ENCODE measurements at regions not wholly inside any gene's neighbourhood (a gene's known extent, or its start where the extent isn't known, plus 50 kb on each side); places are given as distances from the start of the nearest gene placed in this dataset.

DNA sequence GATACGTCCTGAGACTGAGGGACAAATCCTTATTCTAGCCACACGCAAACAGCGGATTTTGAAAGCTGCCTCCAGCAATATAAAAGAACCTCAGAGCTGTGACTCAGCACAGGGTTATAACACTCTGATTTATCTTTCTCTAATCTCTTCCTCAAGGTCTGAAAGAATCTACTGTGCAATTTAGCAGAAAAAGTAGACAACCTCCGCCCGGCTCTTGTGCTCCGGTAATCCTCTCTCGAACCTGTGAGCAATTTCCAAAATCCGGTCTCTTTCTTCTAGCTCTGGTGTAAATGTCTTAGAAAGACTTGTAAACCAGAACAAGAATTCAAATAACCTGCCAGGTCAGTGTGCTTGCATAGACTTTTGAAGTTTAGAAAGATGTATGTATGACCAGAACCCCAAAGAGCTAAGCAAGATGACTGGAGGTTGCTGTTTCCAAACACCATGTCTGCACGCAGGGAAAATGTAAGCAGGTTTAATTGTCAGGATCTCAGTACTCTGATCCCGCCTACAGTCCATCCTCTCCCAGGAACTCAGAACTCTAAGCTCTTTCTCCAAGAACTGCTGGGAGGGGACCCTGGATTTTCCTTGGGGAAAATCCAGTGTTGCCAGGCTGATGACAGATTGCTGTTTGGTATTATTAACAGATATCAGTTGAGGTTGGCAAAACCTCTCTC, 338.1 kb downstream of the RFC3 start:
- TF ChIP-seq, protein P1, sequence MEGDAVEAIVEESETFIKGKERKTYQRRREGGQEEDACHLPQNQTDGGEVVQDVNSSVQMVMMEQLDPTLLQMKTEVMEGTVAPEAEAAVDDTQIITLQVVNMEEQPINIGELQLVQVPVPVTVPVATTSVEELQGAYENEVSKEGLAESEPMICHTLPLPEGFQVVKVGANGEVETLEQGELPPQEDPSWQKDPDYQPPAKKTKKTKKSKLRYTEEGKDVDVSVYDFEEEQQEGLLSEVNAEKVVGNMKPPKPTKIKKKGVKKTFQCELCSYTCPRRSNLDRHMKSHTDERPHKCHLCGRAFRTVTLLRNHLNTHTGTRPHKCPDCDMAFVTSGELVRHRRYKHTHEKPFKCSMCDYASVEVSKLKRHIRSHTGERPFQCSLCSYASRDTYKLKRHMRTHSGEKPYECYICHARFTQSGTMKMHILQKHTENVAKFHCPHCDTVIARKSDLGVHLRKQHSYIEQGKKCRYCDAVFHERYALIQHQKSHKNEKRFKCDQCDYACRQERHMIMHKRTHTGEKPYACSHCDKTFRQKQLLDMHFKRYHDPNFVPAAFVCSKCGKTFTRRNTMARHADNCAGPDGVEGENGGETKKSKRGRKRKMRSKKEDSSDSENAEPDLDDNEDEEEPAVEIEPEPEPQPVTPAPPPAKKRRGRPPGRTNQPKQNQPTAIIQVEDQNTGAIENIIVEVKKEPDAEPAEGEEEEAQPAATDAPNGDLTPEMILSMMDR (IDR thresholded peaks at IDR 0.05) = no peak
- no peak for TF ChIP-seq POLR2A (IDR thresholded peaks at IDR 0.05)

Measured in esophagus squamous epithelium (tissue), 4 donors.